HK-2 (cell line): ENCODE measurements at regions not wholly inside any gene's neighbourhood (a gene's known extent, or its start where the extent isn't known, plus 50 kb on each side); places are given as distances from the start of the nearest gene placed in this dataset.
A peak's percentile ranks its signal among the peaks of the same experiment; 100 is the strongest.

Experiments
- DNase-seq: peaks from one replicate; pipeline ENCODE4 v3.0.0-alpha.2; 2018; ENCODE audit not compliant: unreplicated experiment

DNA sequence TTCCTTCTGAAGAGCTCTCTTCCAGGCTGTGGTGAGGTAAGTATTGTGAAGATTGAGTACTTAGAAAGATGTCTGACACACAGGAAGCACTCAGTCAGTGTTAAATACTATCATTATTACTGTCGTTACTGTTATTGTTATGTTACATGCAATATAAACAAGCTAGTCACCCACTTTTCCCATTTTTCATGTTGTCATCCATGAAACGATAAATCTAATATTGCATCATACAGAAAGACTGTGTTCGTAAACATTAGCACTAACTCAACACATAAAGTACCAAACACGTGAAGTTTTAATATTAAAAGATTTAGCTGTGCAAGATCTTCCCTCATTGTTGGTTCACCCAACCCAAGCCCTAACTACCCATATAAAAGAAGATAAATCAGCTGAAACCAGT lies 109.2 kb upstream of the NRSN1 start:
- DNase-seq: no peak

DNA sequence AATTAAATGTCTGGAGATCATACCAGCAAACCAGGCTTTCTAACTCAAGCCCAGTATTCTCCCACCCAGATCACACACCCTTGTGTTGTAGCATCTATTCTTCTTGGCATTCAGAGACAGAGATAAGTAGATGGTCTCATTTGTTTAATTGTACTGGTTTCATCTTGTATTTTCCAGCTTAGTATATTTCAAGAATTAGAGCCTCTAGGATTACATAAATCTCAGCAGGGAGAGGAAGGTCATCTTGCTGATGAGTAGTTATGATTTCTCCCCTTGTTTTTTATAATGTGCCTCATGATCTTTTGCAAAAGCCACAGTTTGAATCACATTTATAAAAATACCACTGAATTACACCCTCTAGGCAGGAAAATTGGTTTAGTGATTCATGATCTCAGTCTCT lies 106.6 kb upstream of the NRSN1 start:
- no peak for DNase-seq

DNA sequence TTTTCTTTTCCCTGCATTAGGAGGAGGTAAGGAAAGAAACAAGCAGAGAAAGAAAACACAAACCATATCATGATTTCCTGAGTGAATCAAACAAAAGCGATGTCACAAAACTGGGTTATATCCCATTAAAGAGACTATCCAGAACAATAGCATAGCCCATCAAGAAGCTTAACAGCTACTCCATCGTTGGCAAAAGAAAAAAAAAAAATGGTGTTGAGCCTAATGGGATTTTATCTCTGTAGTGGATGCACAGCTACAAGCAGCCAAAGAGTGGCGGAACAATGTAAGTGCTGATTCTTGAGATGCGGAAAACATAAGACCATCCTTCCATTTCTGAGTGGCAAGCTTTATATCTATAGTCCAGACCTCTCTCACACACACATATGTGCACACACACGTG lies 106.2 kb upstream of the NRSN1 start:
- DNase-seq: no peak

DNA sequence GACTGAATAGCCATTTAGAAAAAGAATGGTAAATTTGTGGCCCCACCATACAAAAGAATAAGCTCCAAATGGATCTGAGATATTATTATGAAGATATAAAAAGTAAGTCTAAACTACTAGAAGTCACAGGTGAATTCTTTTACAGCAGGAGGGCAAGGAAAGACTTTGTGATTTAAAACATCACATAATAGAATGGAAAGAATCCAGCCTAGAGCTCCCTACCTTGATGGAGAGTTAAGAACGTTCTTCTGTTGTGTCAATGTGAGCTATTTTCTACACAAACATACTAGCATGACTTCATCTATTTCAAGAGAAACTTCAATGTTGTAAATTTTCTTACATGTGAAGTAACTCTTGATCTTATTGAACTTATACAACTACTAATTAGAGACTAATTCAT lies 100.0 kb upstream of the NRSN1 start:
- DNase-seq: no peak

DNA sequence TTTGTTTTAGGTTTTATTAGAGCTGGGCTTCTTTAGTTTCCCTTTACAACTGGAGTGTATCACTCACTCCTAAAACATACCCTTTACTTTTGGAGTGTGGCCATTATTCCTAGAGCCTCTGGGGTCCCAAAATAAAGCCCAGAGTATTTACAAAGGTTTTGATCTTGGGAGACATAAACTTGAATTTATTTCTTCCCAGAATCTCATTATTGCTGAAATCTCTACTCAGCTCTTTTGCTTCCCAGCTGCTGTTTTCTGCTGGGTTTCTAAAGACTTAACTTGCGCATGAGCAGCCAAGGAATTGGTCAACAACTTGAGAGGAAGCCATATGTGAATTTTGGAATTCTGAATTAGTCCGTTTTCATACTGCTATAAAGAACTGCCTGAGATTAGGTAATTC lies 94.5 kb upstream of the NRSN1 start:
- DNase-seq: no peak

DNA sequence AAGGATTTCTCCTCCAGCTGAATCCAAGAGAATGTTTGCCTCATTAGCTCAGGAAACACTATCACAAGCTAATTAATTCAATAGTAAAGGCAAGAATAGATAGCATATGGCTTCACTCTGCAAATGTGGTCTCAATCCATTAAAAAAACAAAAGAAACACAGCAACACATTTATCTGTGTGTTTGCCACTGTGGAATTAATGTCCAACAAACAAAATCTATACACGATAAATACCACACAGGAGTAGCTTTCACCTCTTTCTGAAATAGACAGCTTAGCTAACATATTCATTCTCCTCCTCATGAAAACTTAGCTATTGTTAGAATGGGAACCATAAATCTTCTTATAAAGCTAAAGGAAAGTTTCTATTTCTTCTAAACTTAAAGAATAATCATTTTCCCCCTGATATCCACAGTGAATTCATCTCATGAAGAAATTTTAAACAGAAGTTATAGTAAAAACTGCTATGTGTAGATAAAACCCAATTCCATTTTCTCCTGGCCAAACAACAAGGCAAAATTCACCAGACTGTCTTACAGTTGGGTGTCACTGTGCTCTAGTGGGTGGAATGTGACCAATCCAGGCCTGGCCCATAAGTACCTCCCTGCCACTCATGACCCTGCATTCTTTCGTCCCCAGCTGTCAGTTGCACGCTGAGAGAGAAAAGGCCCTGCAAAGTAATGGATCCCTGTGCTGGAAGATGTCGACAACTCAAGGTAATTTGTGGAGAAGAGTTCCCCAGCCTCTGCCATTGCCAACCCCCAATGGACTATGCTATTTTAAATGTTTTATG lies 92.9 kb upstream of the NRSN1 start:
- DNase-seq: no peak

DNA sequence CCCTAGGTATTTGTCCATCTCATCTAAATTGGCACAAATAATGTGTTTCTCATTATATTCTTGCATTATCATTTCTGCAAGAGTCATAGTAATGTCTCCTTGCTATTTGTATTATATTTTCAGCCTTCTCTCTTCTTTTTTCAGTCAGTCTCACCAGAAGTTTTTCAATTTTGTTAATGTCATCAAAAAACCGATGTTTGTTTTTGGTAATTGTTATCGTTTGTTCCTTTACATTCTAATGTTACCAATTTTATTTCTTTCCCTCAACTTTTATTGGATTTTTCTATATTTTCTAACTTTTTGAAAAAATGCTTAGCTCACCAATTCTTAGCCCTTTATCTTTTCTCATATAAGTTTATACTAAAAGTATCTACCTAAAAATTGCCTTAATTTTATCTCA lies 82.2 kb upstream of the NRSN1 start:
- no peak for DNase-seq

DNA sequence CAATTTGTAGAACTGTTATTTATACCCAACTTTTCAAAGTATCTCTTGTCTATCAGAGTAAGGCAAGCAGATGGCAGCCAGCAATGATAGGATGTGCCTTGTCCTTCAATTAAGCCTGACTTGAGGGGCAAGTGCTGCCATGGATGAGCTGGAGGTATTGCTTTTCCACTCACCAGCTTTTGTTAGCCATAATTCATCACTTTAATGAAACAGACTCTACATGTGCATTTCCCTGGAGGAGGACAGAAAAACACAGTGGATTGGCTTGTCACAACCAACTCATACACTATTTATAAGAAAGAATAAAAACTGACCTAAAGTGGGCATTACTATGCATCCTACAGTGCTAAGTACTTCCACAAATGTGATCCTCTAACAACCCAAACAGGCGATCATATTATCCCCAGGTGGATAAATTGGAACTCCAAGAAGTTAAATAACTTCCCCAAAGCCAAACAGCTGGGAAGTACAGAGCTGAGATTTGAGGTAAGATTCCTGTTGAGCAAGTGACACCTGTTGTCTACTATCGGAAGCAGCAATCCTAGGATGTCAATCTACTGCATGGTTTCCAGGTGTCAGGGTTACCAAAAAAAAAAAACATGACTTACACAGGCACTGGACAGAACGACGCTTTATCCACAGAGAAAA lies 73.9 kb upstream of the NRSN1 start:
- no peak for DNase-seq

DNA sequence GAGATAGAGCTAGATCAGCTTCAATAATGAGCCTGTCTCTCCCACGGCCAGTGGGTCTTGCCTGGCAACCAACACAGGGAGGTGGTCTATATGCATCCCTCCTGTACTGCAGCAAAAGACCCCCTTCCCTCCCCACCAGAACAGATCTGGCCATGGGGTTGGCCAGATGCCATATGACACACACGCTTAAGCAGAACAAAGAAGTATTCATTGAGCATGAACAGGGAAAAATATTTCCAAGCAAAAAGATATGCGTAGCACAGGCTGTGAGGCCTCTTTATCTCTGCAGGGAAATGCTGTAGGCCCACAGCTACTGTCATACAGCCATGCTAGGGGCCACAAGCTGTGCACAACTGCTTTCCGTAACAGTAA lies 73.4 kb upstream of the NRSN1 start:
- no peak for DNase-seq

DNA sequence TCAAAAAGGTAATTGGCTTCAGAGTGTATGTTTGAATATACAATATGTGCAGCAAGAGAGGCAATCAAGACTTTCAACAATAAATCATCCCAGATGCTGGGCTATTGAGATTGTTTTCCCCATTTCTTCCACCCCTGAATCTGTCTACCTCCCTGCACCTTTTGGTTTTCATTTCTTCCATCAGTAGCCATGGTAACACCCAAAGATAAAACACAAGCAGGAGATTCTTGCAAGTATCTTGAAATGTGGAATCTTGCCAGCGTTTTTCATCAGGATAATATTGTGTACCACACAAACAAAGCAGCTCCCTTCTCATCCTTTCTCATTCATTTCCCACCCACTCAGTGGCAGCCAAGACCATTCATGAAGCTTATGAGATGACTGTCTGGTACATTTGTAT lies 73.0 kb upstream of the NRSN1 start:
- DNase-seq: no peak

DNA sequence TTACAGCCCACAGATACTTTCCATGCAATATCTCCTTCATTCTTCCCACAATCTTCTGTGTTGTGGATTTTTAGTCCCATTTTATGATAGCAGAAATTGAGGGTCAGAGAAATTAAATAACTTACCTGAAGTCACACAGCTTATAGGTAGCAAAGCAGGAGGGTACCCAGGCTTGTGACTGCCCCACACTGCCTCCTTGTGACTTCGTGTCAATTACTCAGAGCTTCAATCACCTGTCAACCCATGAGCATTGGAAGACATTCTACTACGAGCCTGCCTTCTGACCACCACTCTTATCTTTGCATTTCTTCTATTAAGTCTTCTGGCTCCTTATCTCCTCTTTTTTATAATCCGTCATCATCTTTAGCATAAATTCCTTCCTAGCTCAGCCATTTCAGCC lies 71.6 kb upstream of the NRSN1 start:
- DNase-seq: no peak

DNA sequence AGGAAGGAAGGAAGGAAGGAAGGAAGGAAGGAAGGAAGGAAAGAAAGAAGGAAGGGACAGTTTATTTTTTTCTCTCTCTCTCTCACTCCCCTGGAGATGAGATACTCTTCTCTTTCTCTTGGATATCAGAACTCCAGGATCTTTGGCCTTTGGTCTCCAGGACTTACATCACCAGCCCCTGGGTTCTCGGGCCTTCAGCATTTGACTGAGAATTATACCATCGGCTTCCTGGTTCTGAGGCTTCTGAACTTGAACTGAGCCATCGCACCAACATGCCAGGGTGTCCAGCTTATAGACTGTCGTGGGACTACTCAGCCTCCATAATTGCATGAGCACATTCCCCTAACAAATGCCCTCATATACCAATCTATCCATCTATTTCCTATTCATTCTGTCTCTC lies 69.4 kb upstream of the NRSN1 start:
- no peak for DNase-seq

DNA sequence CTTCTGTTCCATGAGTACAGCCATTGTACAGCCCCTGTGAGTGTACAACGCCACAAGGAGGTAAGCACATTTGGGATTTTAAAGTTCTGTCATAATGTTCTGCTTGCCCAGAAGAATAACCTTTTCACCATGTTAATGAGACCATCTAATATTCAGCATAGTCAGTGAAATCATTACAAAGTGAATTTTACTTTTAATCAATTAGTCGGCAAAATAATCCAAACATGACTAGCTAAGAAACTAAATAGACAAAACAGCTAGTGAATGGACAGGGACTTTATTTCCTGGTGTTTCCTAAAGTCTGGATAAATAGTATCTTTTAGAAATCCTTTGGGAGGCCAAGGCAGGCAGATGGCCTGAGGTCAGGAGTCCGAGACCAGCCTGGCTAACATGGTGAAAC lies 69.0 kb upstream of the NRSN1 start:
- DNase-seq: no peak

DNA sequence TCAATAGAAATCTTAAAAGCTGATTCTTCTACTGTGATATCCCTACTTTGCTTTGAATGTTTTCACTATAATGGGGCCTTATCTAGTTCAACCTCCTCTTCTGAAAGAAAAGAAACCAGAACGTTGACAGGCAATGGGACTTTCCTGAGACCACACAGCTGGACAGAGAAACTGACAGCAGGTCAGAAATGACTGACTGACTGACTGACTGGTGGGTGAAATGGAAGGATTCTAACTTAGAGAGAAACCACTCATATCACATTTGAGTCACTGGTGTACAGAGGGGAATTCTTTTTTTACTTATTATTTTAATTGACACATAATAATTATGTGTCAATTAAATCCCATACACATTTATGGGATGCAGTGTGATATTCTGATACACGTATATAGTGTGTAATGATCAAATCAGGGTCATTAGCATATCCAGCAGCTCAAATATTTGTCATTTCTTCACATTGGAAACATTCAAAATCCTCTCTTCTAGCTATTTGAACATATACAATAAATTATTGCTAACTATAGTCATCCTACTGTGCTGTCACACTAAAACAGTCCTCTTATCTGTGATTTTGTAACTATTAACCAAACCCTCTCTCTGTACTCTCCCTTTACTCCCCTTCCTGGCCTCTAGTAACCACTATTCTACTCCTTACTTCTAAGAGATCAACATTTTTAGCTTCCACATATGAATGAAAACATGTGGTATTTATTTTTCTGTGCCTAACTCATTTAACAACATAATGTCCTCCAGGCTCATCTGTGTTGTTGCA lies 64.8 kb upstream of the NRSN1 start:
- no peak for DNase-seq

DNA sequence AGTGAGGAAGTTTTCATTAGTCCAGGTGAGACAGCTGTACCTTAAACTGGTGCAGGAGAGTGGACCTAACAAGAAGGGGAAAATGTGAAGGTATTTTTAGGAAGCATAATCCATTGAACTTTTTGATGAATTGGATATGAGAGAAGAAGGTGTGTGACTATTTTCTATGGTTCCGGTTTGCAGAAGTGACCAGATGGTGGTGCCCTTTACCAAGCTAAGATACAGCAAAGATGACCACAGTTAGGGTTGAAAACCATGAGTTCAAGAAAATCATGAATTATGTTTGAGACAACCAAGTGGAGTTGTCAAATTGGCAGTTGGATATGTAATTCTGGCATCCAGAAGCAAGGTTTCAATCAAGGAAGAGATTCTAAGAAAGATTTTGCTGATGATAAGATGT lies 61.9 kb upstream of the NRSN1 start:
- peak; percentile 19 for DNase-seq

DNA sequence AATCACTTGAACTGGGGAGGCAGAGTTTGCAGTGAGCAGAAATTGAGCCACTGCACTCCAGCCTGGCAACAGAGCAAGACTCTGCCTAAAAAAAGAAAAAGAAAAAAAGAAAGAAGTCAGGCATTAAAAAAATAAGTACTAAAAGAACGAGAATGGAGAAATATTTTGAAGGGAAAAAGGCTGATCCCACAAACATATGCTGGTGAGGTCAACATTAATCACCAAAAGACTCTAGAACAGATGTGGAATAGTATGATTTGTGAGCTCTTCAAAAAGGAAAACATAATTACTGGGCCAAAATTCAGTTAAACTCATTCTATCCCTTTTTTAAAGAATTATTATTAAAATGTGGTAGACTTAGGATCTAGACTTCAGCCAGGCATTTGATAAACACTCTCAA lies 61.2 kb upstream of the NRSN1 start:
- no peak for DNase-seq

DNA sequence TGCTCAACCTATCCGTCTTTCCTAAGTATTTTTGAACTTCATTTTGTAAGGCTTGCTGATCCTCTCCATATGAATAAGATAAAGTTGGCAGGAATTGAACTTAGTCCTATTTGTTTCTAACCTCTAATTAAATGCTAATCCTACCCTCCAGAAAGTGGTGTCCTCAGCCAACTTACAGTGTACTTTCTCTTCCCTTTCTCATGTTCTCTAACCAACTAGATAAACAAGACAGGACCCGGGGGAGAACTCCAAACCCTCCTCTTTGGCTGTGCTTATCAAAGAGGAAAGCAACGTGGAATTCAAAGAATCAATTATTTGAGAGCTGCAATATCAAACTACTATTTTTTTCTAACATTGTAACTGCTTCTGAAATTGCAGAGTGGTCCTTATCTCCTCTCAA lies 56.5 kb upstream of the NRSN1 start:
- DNase-seq: no peak

DNA sequence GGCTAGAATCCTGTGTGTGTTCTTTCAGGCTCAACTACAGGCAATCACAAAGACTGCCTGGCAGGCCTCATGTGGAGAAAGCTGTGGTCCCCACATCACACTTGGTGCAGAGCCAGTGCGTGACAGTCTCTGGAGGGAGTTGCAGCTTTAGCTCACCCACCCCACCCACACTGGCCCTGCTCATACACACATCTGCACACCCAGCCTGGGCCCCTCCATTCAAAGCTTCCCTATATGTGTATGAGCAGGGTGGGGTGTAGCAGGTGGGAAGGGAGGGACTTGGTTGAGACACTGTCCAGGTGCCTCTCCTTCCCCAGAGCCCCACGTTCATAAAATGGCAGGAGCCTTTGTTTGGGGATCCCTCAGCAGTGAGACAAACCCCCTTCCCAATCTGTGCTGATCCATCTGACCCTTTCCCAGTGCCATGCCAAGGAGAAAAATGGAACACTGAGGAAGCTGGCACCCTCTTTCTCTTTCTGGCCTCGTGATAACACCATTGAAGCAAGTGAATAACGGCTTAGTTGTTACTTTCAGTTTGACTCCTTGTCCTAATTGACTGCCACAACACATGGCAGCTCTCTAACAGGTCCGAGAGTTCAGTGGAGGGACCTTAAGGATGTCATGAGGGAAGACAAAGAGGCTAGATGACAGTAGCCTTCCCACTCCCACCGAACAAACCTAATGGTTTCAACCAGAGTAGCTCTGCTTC lies 53.8 kb upstream of the NRSN1 start:
- DNase-seq: no peak

DNA sequence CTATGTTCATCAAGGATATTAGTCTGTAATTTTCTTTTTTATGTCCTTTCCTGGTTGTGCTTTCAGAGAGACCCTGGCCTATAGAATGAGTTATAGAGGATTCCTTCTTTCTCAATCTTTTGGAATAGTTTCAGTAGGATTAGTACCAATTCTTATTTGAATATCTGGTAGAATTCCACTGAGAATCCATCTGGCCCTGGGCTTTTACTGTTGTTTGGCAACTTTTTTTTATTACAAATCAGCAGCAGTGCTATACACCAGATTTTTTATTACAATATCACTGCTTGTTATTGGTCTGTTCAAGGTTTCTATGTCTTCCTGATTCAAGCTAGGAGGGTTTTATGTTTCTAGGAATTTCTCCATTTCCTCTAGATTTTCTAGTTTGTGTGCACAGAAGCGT lies 50.0 kb upstream of the NRSN1 start:
- DNase-seq: no peak
